HG03558 (cell line): ENCODE measurements at regions not wholly inside any gene's neighbourhood (a gene's known extent, or its start where the extent isn't known, plus 50 kb on each side); places are given as distances from the start of the nearest gene placed in this dataset.

Experiments used
- ATAC-seq: cut with Tn5 transposase; IDR thresholded peaks from one replicate; pipeline ENCODE4 v1.9.1; 2021; ENCODE audit warnings: moderate number of reproducible peaks; ENCODE audit not compliant: unreplicated experiment; ENCODE audit errors: extremely low read depth

DNA sequence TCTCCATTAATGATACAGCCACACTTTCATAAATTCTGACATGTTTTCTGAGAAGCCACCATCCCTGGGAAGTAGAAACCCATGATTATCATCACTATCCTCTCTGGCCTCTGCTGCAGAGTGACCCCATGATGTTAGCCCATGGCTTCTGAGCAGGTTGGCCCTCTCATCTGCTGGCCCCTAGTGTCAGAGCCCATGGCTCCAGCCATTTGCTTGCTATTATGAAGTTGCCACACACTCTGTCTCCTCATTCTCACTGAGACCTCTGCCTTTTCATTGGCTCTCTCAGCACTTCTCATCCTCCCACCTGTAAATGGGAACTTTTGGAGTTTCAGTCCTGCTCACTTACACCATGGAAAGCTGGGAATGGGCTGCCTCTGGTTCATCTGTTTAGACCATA, 192.7 kb downstream of the GASK1B start:
- ATAC-seq, result no peak

DNA sequence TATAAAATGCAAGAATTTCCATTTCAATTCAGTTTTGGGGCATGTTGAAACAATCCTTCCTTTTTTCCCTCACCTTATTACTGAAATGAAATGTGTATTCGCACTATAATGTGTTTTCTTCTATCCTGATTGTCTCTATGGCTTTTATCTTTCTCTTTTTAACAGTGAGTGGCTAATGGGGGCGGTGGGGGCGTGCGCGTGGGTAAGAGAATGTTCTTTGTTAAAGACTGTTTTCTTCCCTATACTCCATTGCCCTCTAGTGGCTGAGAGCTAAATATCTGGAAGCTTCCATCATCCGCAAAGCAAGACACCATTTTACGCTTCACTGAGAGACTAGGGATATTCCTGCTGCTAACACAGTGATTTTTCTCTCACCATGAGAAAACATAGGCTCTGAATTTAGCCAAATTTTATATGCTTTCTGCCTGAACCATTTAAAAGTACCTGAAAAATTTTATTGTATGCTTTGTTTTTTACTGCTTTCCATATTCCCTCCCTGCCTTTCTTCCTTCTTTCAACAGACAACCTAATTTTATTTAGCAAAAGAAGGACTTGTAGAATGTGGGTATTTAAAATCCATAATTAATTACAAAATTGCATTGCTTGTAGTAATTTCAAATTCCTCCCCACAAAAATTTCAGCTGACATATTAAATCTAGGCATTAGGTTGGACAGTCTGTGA, 194.0 kb downstream of the GASK1B start:
- peak; percentile 62 for ATAC-seq

DNA sequence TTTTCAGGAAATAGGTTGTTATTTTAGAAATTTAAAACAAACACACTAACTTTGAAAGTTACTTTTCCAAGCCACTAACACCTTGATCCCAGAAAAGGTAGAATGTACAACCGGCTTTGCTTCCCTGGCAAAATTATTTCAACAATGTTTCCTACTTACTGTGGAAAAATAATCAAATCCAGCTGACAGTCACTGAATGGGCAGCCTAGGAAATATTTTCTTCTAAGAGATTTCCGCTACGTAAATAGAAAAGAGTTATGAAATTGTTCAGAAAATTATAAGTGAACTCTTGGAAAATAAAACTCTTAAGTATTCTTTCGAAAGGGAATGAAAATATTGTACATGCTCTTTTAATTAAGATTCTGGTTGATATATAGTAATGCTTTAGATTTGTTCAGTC, 195.7 kb downstream of the GASK1B start:
- ATAC-seq, result no peak

DNA sequence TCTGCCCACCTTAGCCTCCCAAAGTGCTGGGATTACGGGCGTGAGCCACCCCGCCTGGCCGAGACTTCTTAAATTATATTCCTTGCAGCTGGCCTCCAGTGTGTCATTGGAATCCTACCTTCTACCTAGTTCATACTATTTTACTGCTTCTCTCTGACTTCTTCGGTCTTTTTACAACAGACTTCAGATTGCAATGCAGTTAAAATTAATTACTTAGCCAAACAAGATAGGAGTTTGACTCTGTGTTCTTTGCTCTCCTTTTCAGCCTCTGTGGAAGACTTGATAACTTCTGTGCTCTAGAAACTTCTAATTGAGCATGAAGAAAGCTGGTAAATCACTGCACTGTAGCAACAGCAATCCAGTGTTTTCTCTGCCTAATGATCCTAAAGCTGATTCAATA, 199.5 kb downstream of the GASK1B start:
- ATAC-seq, result no peak

DNA sequence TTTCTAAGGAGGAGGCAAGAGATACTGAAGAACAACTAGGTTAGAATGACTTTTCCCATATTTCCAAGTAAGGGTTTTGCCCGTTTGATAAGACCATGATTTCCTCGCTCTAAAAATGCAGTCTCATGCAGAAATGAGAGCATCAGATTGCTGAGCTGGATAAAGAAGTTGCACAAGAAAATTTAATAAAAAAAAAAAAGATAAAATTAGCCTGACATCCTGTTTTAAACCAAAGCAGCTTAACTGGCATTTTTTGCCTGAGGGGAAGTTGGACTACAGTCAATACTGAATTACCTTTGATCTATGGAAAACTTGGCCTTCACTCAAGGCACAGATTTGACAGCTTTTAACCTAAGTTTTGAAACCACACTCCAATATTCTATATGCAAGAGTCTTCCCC, 208.4 kb downstream of the GASK1B start:
- ATAC-seq, result no peak

- ATAC-seq, result no peak
Measured at GRCh38 chr4:157961229-157961990, 211.4 kb downstream of the GASK1B start.

DNA sequence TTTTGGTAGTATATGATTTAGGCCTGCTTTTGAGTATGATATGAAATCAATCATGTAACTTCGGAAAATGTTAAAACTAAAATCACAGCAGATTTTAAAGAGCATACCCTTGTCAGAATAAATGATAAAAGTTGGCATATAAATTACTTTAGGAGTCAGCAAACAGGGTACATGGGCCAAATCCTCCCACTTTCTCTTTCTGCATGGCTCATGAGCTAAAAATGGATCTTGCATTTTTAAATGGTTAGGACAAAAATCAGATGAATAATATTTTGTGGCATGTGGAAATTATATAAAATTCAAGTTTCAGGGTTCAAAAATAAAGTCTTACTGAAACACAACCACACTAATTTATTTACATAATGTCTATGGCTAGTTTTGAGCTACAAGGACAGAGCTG, 214.9 kb downstream of the GASK1B start:
- no peak for ATAC-seq

GRCh38 chr4:157942017-157942416, 230.8 kb downstream of the GASK1B start:
- no peak for ATAC-seq

GRCh38 chr4:157934151-157934550, 238.7 kb downstream of the GASK1B start:
- no peak for ATAC-seq

- no peak for ATAC-seq
Measured at GRCh38 chr4:157932936-157933335, 239.9 kb downstream of the GASK1B start.

DNA sequence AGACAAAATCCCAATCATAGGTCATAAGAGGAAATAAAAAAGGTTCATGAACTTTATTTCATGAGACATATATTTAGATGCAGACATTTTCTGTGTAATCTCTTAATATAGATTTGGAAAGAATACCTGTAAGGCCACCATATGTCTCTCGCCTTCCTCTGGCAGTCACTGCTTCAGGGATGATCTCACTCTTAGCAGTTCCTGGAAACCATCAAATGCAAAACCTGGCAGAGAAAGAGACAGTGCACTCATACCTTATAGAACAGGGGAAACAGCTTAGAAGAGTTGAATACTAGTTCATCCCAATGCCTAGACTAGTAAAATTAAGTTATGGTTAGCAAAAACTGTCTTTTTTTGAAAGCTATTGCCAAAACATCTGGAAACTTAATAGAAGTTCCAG, 243.3 kb downstream of the GASK1B start:
- ATAC-seq, result no peak

GRCh38 chr4:157918036-157918832, 254.6 kb downstream of the GASK1B start:
- ATAC-seq, result no peak

- no peak for ATAC-seq
Measured at GRCh38 chr4:157912212-157912611, 260.6 kb downstream of the GASK1B start.

- no peak for ATAC-seq
Measured at GRCh38 chr4:157911662-157912061, 261.2 kb downstream of the GASK1B start.

DNA sequence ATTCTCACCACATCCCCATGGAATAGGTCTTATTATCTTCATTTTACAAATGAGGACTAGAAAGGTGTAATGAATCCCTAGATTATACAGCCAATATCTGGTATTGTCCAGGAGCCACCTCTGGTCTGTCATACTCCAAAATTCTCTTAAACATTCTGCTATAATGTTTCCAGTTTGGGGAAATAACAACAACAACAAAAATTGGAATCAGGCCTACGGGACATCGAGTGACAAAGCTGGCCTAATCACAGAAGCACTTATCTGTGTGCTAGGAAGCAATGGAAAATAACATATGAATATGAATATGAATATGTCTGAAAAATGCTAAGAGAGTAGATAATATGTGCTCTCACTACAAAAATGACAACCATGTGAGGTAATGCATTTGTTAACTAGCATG, 264.1 kb downstream of the GASK1B start:
- ATAC-seq, result no peak

DNA sequence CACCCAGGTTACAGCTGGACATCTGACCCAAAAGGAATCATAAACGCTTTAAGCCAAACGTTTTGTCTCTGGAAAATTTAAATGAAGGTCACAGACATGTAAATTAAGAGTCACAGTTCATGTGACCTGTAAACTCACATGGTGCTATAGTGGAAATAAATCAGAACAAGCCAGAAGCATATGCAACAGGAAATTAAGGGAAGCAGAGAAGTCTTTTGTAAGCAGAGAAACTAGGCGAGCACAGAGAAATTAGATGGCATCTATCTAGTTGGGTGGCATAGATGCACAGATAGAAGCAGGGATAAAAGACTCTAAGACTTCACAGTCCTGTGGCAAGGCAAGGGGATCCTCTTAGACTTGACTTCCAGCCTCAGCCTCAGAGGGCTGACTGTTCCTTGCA, 264.8 kb downstream of the GASK1B start:
- ATAC-seq, result no peak

DNA sequence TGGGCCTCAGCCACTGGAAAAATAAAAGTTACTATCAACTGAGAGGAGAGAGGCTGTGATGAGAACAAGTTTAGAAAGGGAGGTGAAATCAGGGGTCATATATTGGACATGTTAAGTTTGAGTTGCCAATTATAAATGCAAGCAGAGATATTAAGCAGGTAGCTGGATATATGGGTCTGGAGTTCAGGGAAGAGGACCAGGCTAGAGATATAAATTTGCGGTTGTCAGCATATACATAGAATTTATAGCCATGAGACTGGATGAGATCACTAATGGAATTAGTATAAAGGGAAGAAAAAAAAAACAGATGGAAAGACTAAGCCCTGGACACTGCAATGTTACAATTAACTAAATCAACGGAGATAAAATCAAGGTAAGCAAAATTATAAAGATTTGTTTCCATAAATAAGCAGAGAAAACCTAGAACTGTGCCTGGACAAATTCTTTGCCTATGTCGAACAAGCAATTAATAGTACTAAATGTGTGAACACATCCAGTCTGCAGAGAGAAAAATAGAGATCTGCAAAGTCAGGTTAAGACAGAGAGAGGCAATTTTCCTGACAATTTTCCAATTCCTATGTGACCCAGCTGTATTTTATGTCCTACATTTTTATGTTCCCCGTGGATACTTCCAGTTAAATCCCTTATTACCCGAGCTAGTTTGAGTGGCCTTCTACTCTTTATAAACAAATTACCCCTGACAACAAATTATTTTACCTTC, 265.4 kb downstream of the GASK1B start:
- ATAC-seq, result no peak

DNA sequence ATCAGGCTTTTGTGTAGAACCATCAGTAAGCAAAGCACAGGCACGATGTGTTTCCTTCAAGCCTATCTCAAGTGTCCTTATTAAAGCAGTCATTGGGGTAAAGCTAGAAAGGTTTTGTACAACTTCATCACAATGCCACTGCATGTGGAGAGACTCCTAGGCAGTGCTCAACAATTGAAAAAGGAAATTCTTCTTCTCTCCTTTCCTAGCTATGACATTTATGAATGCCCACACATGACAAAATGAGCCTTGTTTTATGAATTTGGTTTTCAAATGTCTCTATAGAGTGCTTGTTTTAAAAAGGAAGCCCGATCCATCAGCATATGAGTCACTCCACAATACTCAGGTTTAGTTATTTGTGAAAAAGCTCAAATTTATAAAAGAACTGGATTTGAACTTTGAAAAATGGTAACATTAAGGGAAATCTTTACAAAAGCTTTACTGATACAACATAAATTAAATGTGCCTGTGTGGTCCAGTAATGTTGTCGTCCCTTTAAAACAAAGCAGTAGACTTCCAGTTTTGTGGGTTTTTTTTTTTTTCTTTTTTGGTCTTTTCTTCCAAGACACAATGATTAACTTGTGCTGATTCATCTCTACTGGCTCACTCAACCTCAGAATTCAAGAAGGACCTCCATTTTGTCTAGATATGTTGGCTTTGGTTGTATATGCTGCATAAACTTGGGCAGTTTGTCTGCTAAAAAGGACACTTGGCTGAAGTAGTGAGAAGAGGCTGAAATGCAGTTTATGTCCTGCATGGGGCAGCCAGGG, 273.8 kb downstream of the GASK1B start:
- ATAC-seq, result no peak

GRCh38 chr4:157897855-157898370, 274.9 kb downstream of the GASK1B start:
- no peak for ATAC-seq

- no peak for ATAC-seq
Measured at GRCh38 chr4:157896726-157897125, 276.1 kb downstream of the GASK1B start.
